Cardiac fibroblast (primary cell): ENCODE measurements at regions not wholly inside any gene's neighbourhood (a gene's known extent, or its start where the extent isn't known, plus 50 kb on each side); places are given as distances from the start of the nearest gene placed in this dataset.
"Not testable (repeated sequence)": the region's sequence is repeated elsewhere in the genome, so short reads cannot be mapped to it uniquely, and the experiment has no call there.

Experiments used
- DNase-seq, 2 donors: peaks; one replicate each; pipeline versions ENCODE4 v3.0.0 to v3.0.0-alpha.2; 2010; ENCODE audit warnings: low read depth in 2 of 2
- H3K4me3 ChIP-seq, 2 donors: replicated peaks in 1 of 2; 1 replicate in 1 of 2; 2 replicates in 1 of 2; pipeline ENCODE4 v1.5.1; 2011; ENCODE audit warnings: low read depth in 2 of 2, low read length in 2 of 2, mild to moderate bottlenecking in 2 of 2, moderate library complexity in 1 of 2
- CTCF ChIP-seq: IDR thresholded peaks from one replicate; pipeline ENCODE4 v1.5.1; 2011; ENCODE audit warnings: low read depth, mild to moderate bottlenecking, low read length, inconsistent platforms

- DNase-seq = no peak
- H3K4me3 ChIP-seq = no peak overlapping the region
- no peak for TF ChIP-seq CTCF
These were observed 103.9 kb upstream of the CHD2 start for GRCh38 chr15:92796161-92796611.

- TF ChIP-seq CTCF = peak; percentile 59
- H3K4me3 ChIP-seq = no peak overlapping the region
- peak; percentile 86 to 87 for DNase-seq
These were observed 102.7 kb upstream of the CHD2 start for GRCh38 chr15:92797168-92798052.

DNA sequence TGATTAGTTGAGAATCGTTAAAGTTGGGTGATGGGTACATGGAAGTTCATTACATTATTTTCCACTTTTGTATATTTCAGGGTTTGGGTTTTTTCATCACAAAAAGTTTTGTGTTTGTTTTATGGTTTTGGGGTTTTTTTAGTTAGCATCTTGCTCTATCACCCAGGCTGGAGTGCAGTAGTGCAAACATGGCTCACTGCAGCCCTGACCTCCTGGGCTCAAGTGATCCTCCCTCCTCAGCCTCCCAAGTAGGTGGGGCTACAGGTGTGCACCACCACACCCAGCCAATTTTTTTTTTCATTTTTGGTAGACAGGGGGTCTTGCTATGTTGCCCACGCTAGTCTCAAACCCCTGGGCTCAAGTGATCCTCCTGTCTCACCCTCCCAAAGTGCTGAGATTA lies 100.1 kb upstream of the CHD2 start:
- no peak for TF ChIP-seq CTCF

DNA sequence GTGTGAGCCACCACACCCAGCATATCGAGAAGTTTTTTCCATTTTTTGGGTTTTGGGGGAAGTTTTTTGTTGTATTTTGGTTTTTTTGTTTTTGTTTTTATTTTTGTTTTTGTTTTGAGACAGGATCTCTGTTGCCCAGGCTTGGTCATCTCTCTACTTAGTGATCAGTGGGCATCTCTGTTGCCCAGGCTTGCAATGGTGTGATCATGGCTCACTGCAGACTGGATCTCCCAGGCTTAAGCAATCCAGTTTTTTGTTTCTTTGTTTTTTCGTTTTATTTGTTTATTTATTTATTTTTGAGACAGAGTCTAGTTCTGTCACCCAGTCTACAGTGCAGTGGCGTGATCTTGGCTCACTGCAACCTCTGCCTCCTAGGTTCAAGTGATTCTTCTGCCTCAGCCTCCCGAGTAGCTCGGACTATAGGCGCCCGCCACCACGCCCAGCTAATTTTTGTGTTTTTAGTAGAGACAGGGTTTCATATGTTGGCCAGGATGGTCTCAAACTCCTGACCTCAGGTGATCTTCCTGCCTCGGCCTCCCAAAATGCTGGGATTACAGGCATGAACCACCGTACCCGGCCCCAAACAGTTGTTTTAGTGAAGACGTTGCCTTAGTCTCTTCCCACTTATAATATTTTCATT lies 99.6 kb upstream of the CHD2 start:
- not testable (repeated sequence) for H3K4me3 ChIP-seq, DNase-seq

More for the DNA sequence above, 100.1 kb upstream of the CHD2 start:
- no peak overlapping the region for H3K4me3 ChIP-seq
- no peak for DNase-seq

- H3K4me3 ChIP-seq = not testable (repeated sequence)
- DNase-seq = peak; percentile 88 to 96
These were observed 98.9 kb upstream of the CHD2 start for GRCh38 chr15:92801056-92801773.

GRCh38 chr15:92801774-92802464 lies 98.2 kb upstream of the CHD2 start:
- TF ChIP-seq CTCF = no peak
- DNase-seq = peak; percentile 91 to 95
- H3K4me3 ChIP-seq = no peak overlapping the region

- DNase-seq = no peak
- H3K4me3 ChIP-seq = no peak overlapping the region
- no peak for TF ChIP-seq CTCF
These were observed 96.6 kb upstream of the CHD2 start for GRCh38 chr15:92803536-92803851.
